ENCODE measurements at regions not wholly inside any gene's neighbourhood (a gene's known extent, or its start where the extent isn't known, plus 50 kb on each side); places are given as distances from the start of the nearest gene placed in this dataset.

DNA sequence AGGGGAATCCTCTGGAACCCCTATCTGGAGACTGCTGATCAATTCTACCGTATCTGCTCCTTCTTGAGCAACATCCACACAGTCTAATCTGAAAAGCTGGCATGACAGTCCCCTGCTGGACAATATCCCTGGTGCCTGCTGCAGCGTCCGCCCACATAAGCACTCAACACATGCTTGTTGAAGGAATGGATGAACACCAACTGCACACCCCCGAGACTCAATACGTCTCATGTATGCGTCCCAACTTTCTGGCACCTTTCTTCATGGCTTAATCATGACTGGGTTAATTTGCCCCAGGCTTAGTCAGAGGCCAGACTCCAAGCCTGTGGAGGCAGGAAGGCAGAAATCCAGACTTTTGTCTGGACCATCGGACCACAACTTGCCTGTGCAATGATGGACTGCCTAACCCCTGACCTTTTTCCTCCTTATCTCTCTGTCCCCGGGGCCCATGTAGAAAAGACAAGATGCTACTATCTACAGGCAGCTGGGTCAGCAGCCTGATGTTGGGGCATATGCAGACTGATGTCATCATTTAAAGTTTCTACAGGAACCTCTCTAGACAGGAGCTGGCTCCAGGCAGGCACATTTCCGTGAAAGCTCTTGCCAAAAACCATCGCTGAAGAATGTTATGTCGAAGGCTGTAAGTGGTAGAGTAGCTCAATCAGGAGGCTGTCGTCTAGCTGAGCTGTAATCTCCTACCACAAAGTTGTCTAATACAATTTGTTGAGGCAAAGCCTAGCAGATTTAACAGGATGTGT is 114.1 kb upstream of the TPM1 start:
- no peaks in the 10 kb centered on the region for H3K9me3 ChIP-seq (ENCODE audit: control insufficient read depth in 2 of 2, low read length in 2 of 2)
- peak overlapping the region in 1 of 2 donors; percentile 21 for H3K9ac ChIP-seq (ENCODE audit: low read length in 2 of 2)
- H3K4me1 ChIP-seq (ENCODE audit: control insufficient read depth, insufficient read depth, low read length): peaks cover 15% of the 10 kb centered on the region
- peak overlapping the region in 1 of 2 donors; percentile 3 for H3K4me3 ChIP-seq (ENCODE audit: low read length in 2 of 2)
- H3K27ac ChIP-seq (ENCODE audit: low read length): peak overlapping the region; percentile 31
- no peaks in the 10 kb centered on the region for H3K27me3 ChIP-seq (ENCODE audit: control insufficient read depth in 1 of 2, insufficient read depth in 2 of 2, low read length in 2 of 2)
- no peaks in the 10 kb centered on the region for H3K36me3 ChIP-seq (ENCODE audit: control insufficient read depth in 2 of 2, insufficient read depth in 2 of 2, low read length in 2 of 2)

- peak overlapping the region; percentile 2 for H3K27ac ChIP-seq (ENCODE audit: low read length)
- H3K36me3 ChIP-seq (ENCODE audit: control insufficient read depth in 2 of 2, insufficient read depth in 2 of 2, low read length in 2 of 2): no peaks in the 10 kb centered on the region
- no peaks in the 10 kb centered on the region for H3K9me3 ChIP-seq (ENCODE audit: control insufficient read depth in 2 of 2, low read length in 2 of 2)
- peak overlapping the region in 1 of 2 donors; percentile 3 for H3K4me3 ChIP-seq (ENCODE audit: low read length in 2 of 2)
- H3K27me3 ChIP-seq (ENCODE audit: control insufficient read depth in 1 of 2, insufficient read depth in 2 of 2, low read length in 2 of 2): no peaks in the 10 kb centered on the region
- H3K9ac ChIP-seq (ENCODE audit: low read length in 2 of 2): peak overlapping the region in 1 of 2 donors; percentile 21
- peaks cover 15% of the 10 kb centered on the region for H3K4me1 ChIP-seq (ENCODE audit: control insufficient read depth, insufficient read depth, low read length)
These were observed 113.6 kb upstream of the TPM1 start for GRCh38 chr15:62929000-62929357.

- H3K27me3 ChIP-seq (ENCODE audit: control insufficient read depth in 1 of 2, insufficient read depth in 2 of 2, low read length in 2 of 2): no peaks in the 10 kb centered on the region
- no peaks in the 10 kb centered on the region for H3K36me3 ChIP-seq (ENCODE audit: control insufficient read depth in 2 of 2, insufficient read depth in 2 of 2, low read length in 2 of 2)
- H3K9me3 ChIP-seq (ENCODE audit: control insufficient read depth in 2 of 2, low read length in 2 of 2): no peaks in the 10 kb centered on the region
- peaks cover 18% of the 10 kb centered on the region for H3K4me1 ChIP-seq (ENCODE audit: control insufficient read depth, insufficient read depth, low read length)
- H3K9ac ChIP-seq (ENCODE audit: low read length in 2 of 2): no peak overlapping the region
- H3K27ac ChIP-seq (ENCODE audit: low read length): no peak overlapping the region
- H3K4me3 ChIP-seq (ENCODE audit: low read length in 2 of 2): no peak overlapping the region
These were observed 110.9 kb upstream of the TPM1 start for GRCh38 chr15:62931650-62932049.

GRCh38 chr15:62932436-62932835 is 110.1 kb upstream of the TPM1 start:
- Histone ChIP-seq H3K4me3 (ENCODE audit: low read length in 2 of 2) (no peak overlapping the region), H3K4me1 (ENCODE audit: control insufficient read depth, insufficient read depth, low read length) (peaks cover 18% of the 10 kb centered on the region), H3K9me3 (ENCODE audit: control insufficient read depth in 2 of 2, low read length in 2 of 2) (no peaks in the 10 kb centered on the region), H3K27ac (ENCODE audit: low read length) (no peak overlapping the region), H3K36me3 (ENCODE audit: control insufficient read depth in 2 of 2, insufficient read depth in 2 of 2, low read length in 2 of 2) (no peaks in the 10 kb centered on the region), H3K27me3 (ENCODE audit: control insufficient read depth in 1 of 2, insufficient read depth in 2 of 2, low read length in 2 of 2) (no peaks in the 10 kb centered on the region), H3K9ac (ENCODE audit: low read length in 2 of 2) (no peak overlapping the region)

- Histone ChIP-seq H3K27ac (ENCODE audit: low read length) (no peak overlapping the region), H3K27me3 (ENCODE audit: control insufficient read depth in 1 of 2, insufficient read depth in 2 of 2, low read length in 2 of 2) (no peaks in the 10 kb centered on the region), H3K4me1 (ENCODE audit: control insufficient read depth, insufficient read depth, low read length) (peaks cover 10% of the 10 kb centered on the region), H3K36me3 (ENCODE audit: control insufficient read depth in 2 of 2, insufficient read depth in 2 of 2, low read length in 2 of 2) (no peaks in the 10 kb centered on the region), H3K9ac (ENCODE audit: low read length in 2 of 2) (no peak overlapping the region), H3K4me3 (ENCODE audit: low read length in 2 of 2) (no peak overlapping the region), H3K9me3 (ENCODE audit: control insufficient read depth in 2 of 2, low read length in 2 of 2) (no peaks in the 10 kb centered on the region)
These were observed 109.2 kb upstream of the TPM1 start for GRCh38 chr15:62933386-62933785.

DNA sequence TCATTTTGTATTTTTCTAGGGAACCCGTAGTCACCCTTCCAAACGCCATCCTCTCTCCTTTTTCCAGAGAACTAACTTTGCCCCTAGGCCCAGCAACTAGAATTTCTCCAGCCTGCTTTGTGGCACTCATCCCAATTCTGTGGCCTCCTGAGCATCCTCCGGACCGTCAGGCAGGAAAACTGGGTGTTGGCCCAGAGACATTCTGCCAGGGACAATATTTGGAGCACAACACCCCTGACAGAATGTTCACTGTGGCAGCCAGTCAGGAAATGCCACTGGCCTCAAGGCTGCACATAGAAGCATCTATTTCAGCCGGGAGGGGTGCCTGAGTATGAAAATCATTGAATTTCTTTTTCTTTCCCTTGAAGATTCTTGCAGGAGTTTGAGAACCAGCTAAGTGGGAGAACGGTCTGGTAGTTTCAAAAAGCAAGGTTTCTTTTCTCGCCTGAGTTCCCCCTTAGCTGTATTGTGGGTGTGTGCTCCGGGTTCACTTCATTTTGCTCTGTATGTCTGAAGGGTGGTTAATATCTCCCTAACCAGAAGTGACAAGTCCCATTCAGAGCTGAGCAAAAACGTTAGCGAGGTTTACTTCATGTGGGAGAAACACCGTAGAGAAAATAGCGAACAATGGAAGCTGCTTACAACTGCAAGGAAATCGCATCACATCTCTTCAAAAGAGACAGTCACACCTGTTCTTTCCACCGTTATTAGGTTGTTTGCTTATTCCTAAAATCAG is 108.1 kb upstream of the TPM1 start:
- Histone ChIP-seq H3K27me3 (ENCODE audit: control insufficient read depth in 1 of 2, insufficient read depth in 2 of 2, low read length in 2 of 2) (no peaks in the 10 kb centered on the region), H3K36me3 (ENCODE audit: control insufficient read depth in 2 of 2, insufficient read depth in 2 of 2, low read length in 2 of 2) (no peaks in the 10 kb centered on the region), H3K4me1 (ENCODE audit: control insufficient read depth, insufficient read depth, low read length) (peaks cover 4% of the 10 kb centered on the region), H3K4me3 (ENCODE audit: low read length in 2 of 2) (no peak overlapping the region), H3K9ac (ENCODE audit: low read length in 2 of 2) (no peak overlapping the region), H3K27ac (ENCODE audit: low read length) (no peak overlapping the region), H3K9me3 (ENCODE audit: control insufficient read depth in 2 of 2, low read length in 2 of 2) (no peaks in the 10 kb centered on the region)

DNA sequence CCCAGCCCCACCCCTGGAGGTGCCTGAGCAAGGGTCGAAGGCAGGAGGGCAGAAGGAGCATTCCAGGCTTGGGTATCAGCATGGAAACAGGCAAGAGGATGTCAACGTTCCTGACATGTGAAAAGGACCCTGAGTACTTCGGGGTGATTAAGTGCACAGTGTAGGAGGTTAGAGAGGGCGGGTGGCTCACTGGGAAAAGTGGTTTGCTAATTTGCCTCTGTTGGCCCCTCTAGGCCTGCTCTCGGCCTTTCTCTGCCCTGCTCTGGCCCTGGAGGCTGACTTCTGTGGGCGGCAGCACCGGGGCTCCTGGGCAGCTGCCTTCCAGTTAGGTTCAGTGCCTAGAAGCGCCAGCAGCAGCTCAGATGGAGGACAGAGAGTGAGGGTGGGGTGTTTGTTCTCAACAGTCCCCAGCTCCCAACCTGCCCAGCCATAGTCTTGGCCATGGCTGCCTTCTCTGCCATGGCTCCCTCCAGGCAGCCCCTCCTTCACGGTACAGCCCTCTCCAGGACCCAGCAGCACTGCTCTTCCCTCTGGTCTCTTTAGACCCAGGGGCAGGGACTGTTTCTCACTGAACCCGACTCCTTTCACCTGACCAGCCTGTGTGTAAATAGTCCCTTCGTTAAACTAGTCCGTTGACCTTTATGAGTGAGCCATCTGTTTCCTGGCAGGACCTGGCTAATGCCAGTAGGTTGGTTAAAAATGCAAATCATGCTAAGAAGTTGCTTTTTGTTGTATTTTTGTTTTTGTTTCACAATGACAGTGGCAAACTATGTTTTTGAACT is 107.1 kb upstream of the TPM1 start:
- H3K4me1 ChIP-seq (ENCODE audit: control insufficient read depth, insufficient read depth, low read length): peaks cover 14% of the 10 kb centered on the region
- H3K27ac ChIP-seq (ENCODE audit: low read length): no peak overlapping the region
- no peaks in the 10 kb centered on the region for H3K27me3 ChIP-seq (ENCODE audit: control insufficient read depth in 1 of 2, insufficient read depth in 2 of 2, low read length in 2 of 2)
- H3K9ac ChIP-seq (ENCODE audit: low read length in 2 of 2): no peak overlapping the region
- no peaks in the 10 kb centered on the region for H3K9me3 ChIP-seq (ENCODE audit: control insufficient read depth in 2 of 2, low read length in 2 of 2)
- no peak overlapping the region for H3K4me3 ChIP-seq (ENCODE audit: low read length in 2 of 2)
- H3K36me3 ChIP-seq (ENCODE audit: control insufficient read depth in 2 of 2, insufficient read depth in 2 of 2, low read length in 2 of 2): no peaks in the 10 kb centered on the region

DNA sequence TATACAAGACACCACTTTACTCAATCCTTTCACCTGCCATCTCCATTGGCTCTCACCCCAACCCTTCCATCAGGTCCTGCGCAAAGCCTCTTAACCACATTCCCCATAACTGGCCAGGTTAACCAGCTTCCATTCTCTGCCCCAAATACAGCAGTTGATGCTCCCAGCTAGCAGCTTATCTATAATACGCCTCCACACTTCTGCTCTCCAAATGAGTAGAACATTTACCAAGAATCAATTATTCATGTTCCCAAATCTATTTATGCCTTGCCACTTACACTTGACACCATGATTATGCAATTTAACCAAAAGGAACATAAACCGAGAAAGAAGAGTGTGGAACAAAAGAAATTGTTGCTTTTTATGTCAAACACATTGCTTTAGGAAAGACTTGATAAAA is 103.7 kb upstream of the TPM1 start:
- no peaks in the 10 kb centered on the region for H3K27me3 ChIP-seq (ENCODE audit: control insufficient read depth in 1 of 2, insufficient read depth in 2 of 2, low read length in 2 of 2)

DNA sequence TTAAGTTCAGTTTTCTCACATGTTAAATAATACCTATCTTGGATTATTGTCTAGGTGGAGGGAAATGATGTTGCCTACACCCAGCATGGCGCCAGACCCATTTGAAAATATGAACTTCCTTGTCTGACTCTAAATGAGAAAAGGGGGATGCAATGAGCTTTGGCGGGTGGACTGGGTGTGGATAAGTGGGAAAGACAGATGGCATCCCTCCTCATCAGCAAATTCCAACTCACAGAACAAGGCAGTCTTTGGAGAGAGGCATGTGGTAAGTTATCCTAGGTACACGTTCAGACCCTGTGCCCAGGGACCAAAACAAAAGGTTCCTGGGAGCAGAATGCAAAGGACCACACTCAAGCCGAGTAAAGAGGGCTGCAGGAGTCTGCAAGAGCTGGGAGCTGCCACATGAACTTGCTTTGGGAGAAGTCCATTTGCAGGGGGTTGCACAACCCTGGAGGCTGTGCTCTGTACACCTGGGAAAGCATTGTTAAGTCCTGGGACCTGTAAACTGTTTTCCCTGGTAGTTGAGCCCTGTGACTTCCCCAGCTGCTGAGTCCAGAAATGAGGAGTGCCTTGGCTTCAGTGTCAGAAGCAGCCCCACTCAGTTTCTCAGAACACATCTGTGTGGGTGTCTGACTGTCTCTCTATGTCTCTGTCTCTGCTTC is 102.3 kb upstream of the TPM1 start:
- Histone ChIP-seq H3K9ac (ENCODE audit: low read length in 2 of 2) (peak overlapping the region in 1 of 2 donors; percentile 62), H3K36me3 (ENCODE audit: control insufficient read depth in 2 of 2, insufficient read depth in 2 of 2, low read length in 2 of 2) (no peaks in the 10 kb centered on the region), H3K4me3 (ENCODE audit: low read length in 2 of 2) (peak overlapping the region; percentile 27 to 47), H3K27me3 (ENCODE audit: control insufficient read depth in 1 of 2, insufficient read depth in 2 of 2, low read length in 2 of 2) (no peaks in the 10 kb centered on the region), H3K4me1 (ENCODE audit: control insufficient read depth, insufficient read depth, low read length) (peaks cover 35% of the 10 kb centered on the region), H3K27ac (ENCODE audit: low read length) (peak overlapping the region; percentile 88), H3K9me3 (ENCODE audit: control insufficient read depth in 2 of 2, low read length in 2 of 2) (no peaks in the 10 kb centered on the region)

More for the DNA sequence above, 103.7 kb upstream of the TPM1 start:
- peak overlapping the region; percentile 18 for H3K27ac ChIP-seq (ENCODE audit: low read length)
- H3K4me3 ChIP-seq (ENCODE audit: low read length in 2 of 2): no peak overlapping the region
- no peaks in the 10 kb centered on the region for H3K9me3 ChIP-seq (ENCODE audit: control insufficient read depth in 2 of 2, low read length in 2 of 2)
- H3K9ac ChIP-seq (ENCODE audit: low read length in 2 of 2): no peak overlapping the region
- no peaks in the 10 kb centered on the region for H3K36me3 ChIP-seq (ENCODE audit: control insufficient read depth in 2 of 2, insufficient read depth in 2 of 2, low read length in 2 of 2)
- H3K4me1 ChIP-seq (ENCODE audit: control insufficient read depth, insufficient read depth, low read length): peaks cover 35% of the 10 kb centered on the region

DNA sequence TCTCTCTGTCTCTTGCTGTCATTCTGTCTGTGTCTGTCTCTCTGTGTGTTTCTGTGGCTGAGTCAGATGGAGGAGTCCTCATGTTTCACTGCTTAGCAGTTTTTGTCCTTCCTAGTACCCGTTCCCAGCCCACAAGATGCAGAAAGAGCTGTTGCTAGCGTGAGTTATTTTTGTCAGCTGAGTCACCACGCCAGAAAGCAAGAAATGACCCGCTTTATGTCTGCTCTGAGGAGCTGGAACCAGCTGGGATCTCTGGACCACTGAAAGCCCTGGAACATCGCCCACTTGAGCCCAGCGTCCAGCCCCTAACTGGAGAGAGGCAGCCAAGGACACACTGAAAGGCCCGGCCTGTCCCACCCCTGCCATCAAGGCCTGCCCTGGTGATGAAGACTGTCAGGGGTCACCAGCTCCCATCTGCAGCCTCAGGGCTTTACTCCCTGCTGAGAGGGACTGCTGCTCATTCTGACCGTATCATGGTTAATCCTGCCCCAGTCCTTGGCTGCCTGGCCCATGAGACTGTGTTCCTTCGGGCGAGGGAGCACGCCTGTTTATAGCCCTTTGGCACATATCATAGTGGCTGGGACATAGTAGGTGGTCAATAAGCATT is 101.7 kb upstream of the TPM1 start:
- Histone ChIP-seq H3K9ac (ENCODE audit: low read length in 2 of 2) (peak overlapping the region in 1 of 2 donors; percentile 62), H3K4me1 (ENCODE audit: control insufficient read depth, insufficient read depth, low read length) (peaks cover 31% of the 10 kb centered on the region), H3K9me3 (ENCODE audit: control insufficient read depth in 2 of 2, low read length in 2 of 2) (no peaks in the 10 kb centered on the region), H3K27me3 (ENCODE audit: control insufficient read depth in 1 of 2, insufficient read depth in 2 of 2, low read length in 2 of 2) (no peaks in the 10 kb centered on the region), H3K27ac (ENCODE audit: low read length) (peak overlapping the region; percentile 88), H3K4me3 (ENCODE audit: low read length in 2 of 2) (peak overlapping the region; percentile 27 to 47), H3K36me3 (ENCODE audit: control insufficient read depth in 2 of 2, insufficient read depth in 2 of 2, low read length in 2 of 2) (no peaks in the 10 kb centered on the region)

Measured in stomach smooth muscle (tissue), 2 donors.